HEK293 (cell line): ENCODE measurements at regions not wholly inside any gene's neighbourhood (a gene's known extent, or its start where the extent isn't known, plus 50 kb on each side); places are given as distances from the start of the nearest gene placed in this dataset.

Experiments
- CTCF ChIA-PET: fragments of 350-600 bp; formaldehyde crosslinking; extraction: SDS; loops from one replicate; lab custom pipeline; 2021; ENCODE audit warnings: antibody characterized with exemption; lab: Yijun Ruan, JAX
- POLR2A ChIA-PET: fragments of 300-600 bp; formaldehyde crosslinking; extraction: SDS; loops from one replicate; lab custom pipeline; 2020; ENCODE audit warnings: antibody characterized with exemption, inconsistent platforms; lab: Yijun Ruan, JAX
- H3K27ac ChIP-seq: fragments of 200-500 bp; sonication (Bioruptor generic); 2 replicates; pipeline ENCODE4 v1.5.1; 2014; ENCODE audit warnings: low read depth, low read length, control low read depth, inconsistent platforms; ENCODE audit errors: extremely low read depth
- H3K36me3 ChIP-seq, 2 experiments: fragments of 200-500 bp in 1 of 2; sonication (Bioruptor generic) in 1 of 2; 1 replicate in 1 of 2; 2 replicates in 1 of 2; pipeline ENCODE4 v1.5.1; 2014 to 2017; ENCODE audit warnings: inconsistent platforms in 2 of 2, low read length in 2 of 2; ENCODE audit not compliant: control insufficient read depth in 2 of 2, insufficient read depth in 1 of 2
- H3K4me1 ChIP-seq: fragments of 200-500 bp; sonication (Bioruptor generic); 2 replicates; pipeline ENCODE4 v1.5.1; 2014; ENCODE audit warnings: mild to moderate bottlenecking, low read length, inconsistent platforms; ENCODE audit not compliant: control insufficient read depth, insufficient read depth
- H3K4me3 ChIP-seq: 2 replicates; pipeline ENCODE4 v1.5.1; 2011; ENCODE audit warnings: low read depth, mild to moderate bottlenecking, control low read depth, low read length, moderate library complexity
- H3K9me3 ChIP-seq: fragments of 200-500 bp; sonication (Bioruptor generic); 2 replicates; pipeline ENCODE4 v1.5.1; 2014; ENCODE audit warnings: low read depth, low read length, inconsistent platforms; ENCODE audit not compliant: control insufficient read depth, insufficient read depth
- KLF10 ChIP-seq: fragments of 450-650 bp; IDR thresholded peaks from 2 replicates; pipeline ENCODE4 v1.5.1; 2018; ENCODE audit warnings: missing biosample characterization, mild to moderate bottlenecking, missing genetic modification characterization
- MYNN ChIP-seq: fragments of 450-650 bp; formaldehyde crosslinking; IDR thresholded peaks from 2 replicates; pipeline ENCODE4 v1.5.1; 2016; ENCODE audit warnings: missing biosample characterization, missing genetic modification characterization, borderline replicate concordance
- PRDM10 ChIP-seq: fragments of 450-650 bp; formaldehyde crosslinking; IDR thresholded peaks from 2 replicates; pipeline ENCODE4 v1.5.1; 2016; ENCODE audit warnings: missing biosample characterization, missing genetic modification characterization
- REPIN1 ChIP-seq: fragments of 450-650 bp; formaldehyde crosslinking; IDR thresholded peaks from 2 replicates; pipeline ENCODE4 v1.5.1; 2017; ENCODE audit warnings: missing biosample characterization, missing genetic modification characterization, low read depth
- TCF7L2 ChIP-seq: IDR thresholded peaks from 2 replicates; pipeline ENCODE4 v1.6.1; 2011; ENCODE audit warnings: low read depth, mild to moderate bottlenecking, inconsistent platforms, low read length, moderate library complexity, borderline replicate concordance
- ZFHX2 ChIP-seq: fragments of 450-650 bp; formaldehyde crosslinking; conservative IDR thresholded peaks from 2 replicates; pipeline ENCODE4 v1.5.1; 2016; ENCODE audit warnings: missing biosample characterization, missing genetic modification characterization
- ZNF155 ChIP-seq: fragments of 450-650 bp; formaldehyde crosslinking; IDR thresholded peaks from 2 replicates; pipeline ENCODE4 v1.5.1; 2016; ENCODE audit warnings: missing biosample characterization, missing genetic modification characterization
- ZNF174 ChIP-seq: fragments of 450-650 bp; formaldehyde crosslinking; IDR thresholded peaks from 2 replicates; pipeline ENCODE4 v1.5.0; 2017; ENCODE audit warnings: missing biosample characterization, mild to moderate bottlenecking, missing genetic modification characterization
- ZNF416 ChIP-seq: fragments of 450-650 bp; formaldehyde crosslinking; IDR thresholded peaks from 2 replicates; pipeline ENCODE4 v1.5.1; 2016; ENCODE audit warnings: missing biosample characterization, missing genetic modification characterization
- ZNF433 ChIP-seq: fragments of 450-650 bp; formaldehyde crosslinking; IDR thresholded peaks from 2 replicates; pipeline ENCODE4 v1.5.1; 2016; ENCODE audit warnings: missing biosample characterization, missing genetic modification characterization, low read depth
- ZNF530 ChIP-seq: fragments of 450-650 bp; formaldehyde crosslinking; IDR thresholded peaks from 2 replicates; pipeline ENCODE4 v1.5.1; 2016; ENCODE audit warnings: low read depth, missing biosample characterization, missing genetic modification characterization
- ZNF600 ChIP-seq: fragments of 450-650 bp; formaldehyde crosslinking; IDR thresholded peaks from 2 replicates; pipeline ENCODE4 v1.5.1; 2016; ENCODE audit warnings: missing biosample characterization, missing genetic modification characterization
- ZNF76 ChIP-seq: fragments of 450-650 bp; formaldehyde crosslinking; IDR thresholded peaks from 2 replicates; pipeline ENCODE4; 2016; ENCODE audit warnings: low read depth, missing biosample characterization, missing genetic modification characterization, borderline replicate concordance
- ZNF830 ChIP-seq: fragments of 450-650 bp; IDR thresholded peaks from 2 replicates; pipeline ENCODE4 v1.5.0; 2018; ENCODE audit warnings: missing biosample characterization, missing genetic modification characterization, low read depth, mild to moderate bottlenecking, moderate library complexity
- TF ChIP-seq, protein P1 (sequence below): fragments of 450-650 bp; formaldehyde crosslinking; IDR thresholded peaks from 2 replicates; pipeline ENCODE4 v1.5.1; 2017; ENCODE audit warnings: missing biosample characterization, missing genetic modification characterization
- TF ChIP-seq, protein P2 (sequence below): fragments of 450-650 bp; formaldehyde crosslinking; IDR thresholded peaks from 2 replicates; pipeline ENCODE4 v1.5.1; 2016; ENCODE audit warnings: missing biosample characterization, missing genetic modification characterization
- TF ChIP-seq, protein P3 (sequence below): fragments of 450-650 bp; formaldehyde crosslinking; IDR thresholded peaks from 2 replicates; pipeline ENCODE4 v1.5.1; 2016; ENCODE audit warnings: missing biosample characterization, missing genetic modification characterization

DNA sequence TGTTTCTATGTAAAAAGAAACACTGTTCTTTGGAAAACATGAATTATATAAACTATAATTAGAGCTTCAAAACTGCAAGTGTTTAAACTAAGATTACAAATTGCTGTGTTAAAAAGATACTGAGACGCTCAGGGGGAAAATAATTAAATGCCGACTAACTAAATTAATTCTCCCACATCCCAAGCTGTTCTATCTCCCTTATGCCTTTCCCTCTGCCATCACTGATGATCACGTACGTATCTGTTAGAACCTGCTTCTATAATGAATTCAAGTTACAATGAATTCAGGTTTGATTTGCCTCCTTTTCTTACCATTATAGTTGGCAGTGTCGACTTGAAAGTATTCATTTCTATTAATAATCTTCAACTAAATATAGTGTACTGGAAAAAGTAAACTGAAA lies 349.9 kb upstream of the CDH6 start:
- ChIA-PET POLR2A (no interaction called here), CTCF (no interaction called here)
- no peak overlapping the region for H3K27ac ChIP-seq
- H3K4me3 ChIP-seq = no peak overlapping the region
- H3K9me3 ChIP-seq = no peaks in the 10 kb centered on the region
- no peaks in the 10 kb centered on the region for H3K36me3 ChIP-seq
- TF ChIP-seq ZNF416 (tag by site-specific recombination) (no peak), ZNF530 (tag by site-specific recombination) (no peak), REPIN1 (tag by site-specific recombination) (no peak), MYNN (tag by site-specific recombination) (no peak), PRDM10 (no peak), ZNF174 (tag by site-specific recombination) (no peak), ZNF830 (tag by site-specific recombination) (no peak), ZNF600 (tag by site-specific recombination) (no peak)
- TF ChIP-seq, protein P1, sequence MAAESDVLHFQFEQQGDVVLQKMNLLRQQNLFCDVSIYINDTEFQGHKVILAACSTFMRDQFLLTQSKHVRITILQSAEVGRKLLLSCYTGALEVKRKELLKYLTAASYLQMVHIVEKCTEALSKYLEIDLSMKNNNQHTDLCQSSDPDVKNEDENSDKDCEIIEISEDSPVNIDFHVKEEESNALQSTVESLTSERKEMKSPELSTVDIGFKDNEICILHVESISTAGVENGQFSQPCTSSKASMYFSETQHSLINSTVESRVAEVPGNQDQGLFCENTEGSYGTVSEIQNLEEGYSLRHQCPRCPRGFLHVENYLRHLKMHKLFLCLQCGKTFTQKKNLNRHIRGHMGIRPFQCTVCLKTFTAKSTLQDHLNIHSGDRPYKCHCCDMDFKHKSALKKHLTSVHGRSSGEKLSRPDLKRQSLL = no peak
- H3K4me1 ChIP-seq = no peaks in the 10 kb centered on the region

DNA sequence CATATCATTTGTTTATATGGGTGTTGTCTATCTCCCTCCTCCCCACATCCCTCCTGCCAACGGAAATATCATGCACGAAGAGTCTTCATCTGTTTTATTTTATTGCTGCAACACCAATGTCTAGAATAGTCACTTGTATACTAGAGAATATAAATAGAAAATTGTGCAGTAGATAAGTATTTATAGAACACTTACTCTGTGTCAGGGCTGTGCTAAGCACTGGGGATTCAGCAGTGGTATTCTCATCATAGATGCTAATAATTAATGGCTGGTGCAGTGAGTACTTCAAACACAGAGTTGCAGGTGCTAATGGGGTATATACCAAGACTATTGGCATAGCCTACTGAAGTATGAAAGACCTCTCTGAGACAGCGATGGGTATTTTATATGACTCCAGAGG lies 353.5 kb upstream of the CDH6 start:
- TF ChIP-seq ZFHX2 (tag by site-specific recombination) (no peak), TCF7L2 (no peak)
- H3K4me1 ChIP-seq = no peaks in the 10 kb centered on the region
- no peak overlapping the region for H3K4me3 ChIP-seq
- no peak overlapping the region for H3K27ac ChIP-seq
- no peaks in the 10 kb centered on the region for H3K36me3 ChIP-seq
- POLR2A ChIA-PET = no interaction called here
- H3K9me3 ChIP-seq = no peaks in the 10 kb centered on the region
- CTCF ChIA-PET = no interaction called here

GRCh38 chr5:30838936-30839496 lies 354.5 kb upstream of the CDH6 start:
- Histone ChIP-seq H3K36me3 (no peaks in the 10 kb centered on the region), H3K9me3 (no peaks in the 10 kb centered on the region), H3K4me1 (no peaks in the 10 kb centered on the region), H3K27ac (no peak overlapping the region), H3K4me3 (no peak overlapping the region)
- ChIA-PET CTCF (no interaction called here), POLR2A (no interaction called here)
- TF ChIP-seq ZNF155 (tag by site-specific recombination) = no peak
- TF ChIP-seq, protein P2, sequence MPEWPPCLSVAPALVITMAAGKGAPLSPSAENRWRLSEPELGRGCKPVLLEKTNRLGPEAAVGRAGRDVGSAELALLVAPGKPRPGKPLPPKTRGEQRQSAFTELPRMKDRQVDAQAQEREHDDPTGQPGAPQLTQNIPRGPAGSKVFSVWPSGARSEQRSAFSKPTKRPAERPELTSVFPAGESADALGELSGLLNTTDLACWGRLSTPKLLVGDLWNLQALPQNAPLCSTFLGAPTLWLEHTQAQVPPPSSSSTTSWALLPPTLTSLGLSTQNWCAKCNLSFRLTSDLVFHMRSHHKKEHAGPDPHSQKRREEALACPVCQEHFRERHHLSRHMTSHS = no peak
- no peak for TF ChIP-seq ZNF76 (tag by site-specific recombination)
- no peak for TF ChIP-seq KLF10
- no peak for TF ChIP-seq ZNF433 (tag by site-specific recombination)
- TF ChIP-seq, protein P3, sequence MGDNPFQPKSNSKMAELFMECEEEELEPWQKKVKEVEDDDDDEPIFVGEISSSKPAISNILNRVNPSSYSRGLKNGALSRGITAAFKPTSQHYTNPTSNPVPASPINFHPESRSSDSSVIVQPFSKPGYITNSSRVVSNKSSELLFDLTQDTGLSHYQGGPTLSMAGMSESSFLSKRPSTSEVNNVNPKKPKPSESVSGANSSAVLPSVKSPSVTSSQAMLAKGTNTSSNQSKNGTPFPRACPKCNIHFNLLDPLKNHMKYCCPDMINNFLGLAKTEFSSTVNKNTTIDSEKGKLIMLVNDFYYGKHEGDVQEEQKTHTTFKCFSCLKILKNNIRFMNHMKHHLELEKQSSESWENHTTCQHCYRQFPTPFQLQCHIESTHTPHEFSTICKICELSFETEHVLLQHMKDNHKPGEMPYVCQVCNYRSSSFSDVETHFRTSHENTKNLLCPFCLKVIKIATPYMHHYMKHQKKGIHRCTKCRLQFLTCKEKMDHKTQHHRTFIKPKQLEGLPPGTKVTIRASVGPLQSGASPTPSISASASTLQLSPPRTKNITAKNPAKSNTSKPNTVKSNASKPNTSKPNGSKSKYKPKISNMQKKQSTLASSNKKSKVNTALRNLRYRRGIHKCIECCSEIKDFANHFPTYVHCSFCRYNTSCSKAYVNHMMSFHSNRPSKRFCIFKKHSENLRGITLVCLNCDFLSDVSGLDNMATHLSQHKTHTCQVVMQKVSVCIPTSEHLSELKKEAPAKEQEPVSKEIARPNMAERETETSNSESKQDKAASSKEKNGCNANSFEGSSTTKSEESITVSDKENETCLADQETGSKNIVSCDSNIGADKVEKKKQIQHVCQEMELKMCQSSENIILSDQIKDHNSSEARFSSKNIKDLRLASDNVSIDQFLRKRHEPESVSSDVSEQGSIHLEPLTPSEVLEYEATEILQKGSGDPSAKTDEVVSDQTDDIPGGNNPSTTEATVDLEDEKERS (tag by site-specific recombination) = no peak
